ENCODE measurements at regions not wholly inside any gene's neighbourhood (a gene's known extent, or its start where the extent isn't known, plus 50 kb on each side); places are given as distances from the start of the nearest gene placed in this dataset.

DNA sequence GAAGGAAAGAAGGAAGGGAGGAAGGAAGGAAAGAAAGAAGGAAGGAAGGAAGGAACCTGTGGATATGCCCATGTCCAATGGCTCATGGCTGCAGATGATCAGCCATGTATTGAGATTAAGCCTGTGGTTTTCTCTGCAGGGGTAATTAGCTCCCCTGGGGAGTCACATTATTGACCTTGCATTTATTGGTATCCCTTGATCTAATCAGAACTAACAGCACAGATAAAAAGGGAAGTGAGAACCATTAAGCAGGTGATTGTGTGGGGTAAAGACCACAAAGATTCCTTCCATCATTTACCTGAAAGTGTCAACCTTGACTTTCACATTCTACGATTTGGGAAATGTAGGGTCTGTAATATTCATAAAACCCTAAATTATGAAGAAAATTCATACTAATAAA, 390.7 kb downstream of the BRINP2 start:
- H3K27ac ChIP-seq (ENCODE audit: low read length) = no peak overlapping the region
- POLR2A ChIA-PET = interaction anchor here (0.7 kb wide), 1 partner anchor 43 kb away, joined by 18 read pairs; no protein-coding TSS in a partner anchor
- no peak overlapping the region for H3K4me3 ChIP-seq (ENCODE audit: low read depth in 2 of 2, low read length in 2 of 2)
- no peaks in the 10 kb centered on the region for H3K9me3 ChIP-seq (ENCODE audit: control insufficient read depth, insufficient read depth, low read depth, low read length)
- no peak for ATAC-seq
- no TSS peak for BruUV-seq (replicated peaks)
- H3K36me3 ChIP-seq (ENCODE audit: control insufficient read depth, insufficient read depth, low read length) = no peaks in the 10 kb centered on the region
- intact Hi-C loops (cut with micrococcal nuclease; ENCODE audit: unreplicated experiment) = no loop called here
- in situ Hi-C loops (cut with HindIII; ENCODE audit: low pct_unique_long_range_greater_than_20kb, low sequenced_read_pairs) = no loop called here
- CTCF ChIA-PET = no interaction called here
- TF ChIP-seq SIN3A (IDR thresholded peaks at IDR 0.05; ENCODE audit: borderline replicate concordance, insufficient read depth, low read depth, low read length) (no peak), POLR2AphosphoS5 (IDR thresholded peaks at IDR 0.05; ENCODE audit: low read depth, low read length) (no peak), TCF7L2 (IDR thresholded peaks at IDR 0.05; ENCODE audit: low read depth, low read length) (no peak)
- TF ChIP-seq, protein P1, sequence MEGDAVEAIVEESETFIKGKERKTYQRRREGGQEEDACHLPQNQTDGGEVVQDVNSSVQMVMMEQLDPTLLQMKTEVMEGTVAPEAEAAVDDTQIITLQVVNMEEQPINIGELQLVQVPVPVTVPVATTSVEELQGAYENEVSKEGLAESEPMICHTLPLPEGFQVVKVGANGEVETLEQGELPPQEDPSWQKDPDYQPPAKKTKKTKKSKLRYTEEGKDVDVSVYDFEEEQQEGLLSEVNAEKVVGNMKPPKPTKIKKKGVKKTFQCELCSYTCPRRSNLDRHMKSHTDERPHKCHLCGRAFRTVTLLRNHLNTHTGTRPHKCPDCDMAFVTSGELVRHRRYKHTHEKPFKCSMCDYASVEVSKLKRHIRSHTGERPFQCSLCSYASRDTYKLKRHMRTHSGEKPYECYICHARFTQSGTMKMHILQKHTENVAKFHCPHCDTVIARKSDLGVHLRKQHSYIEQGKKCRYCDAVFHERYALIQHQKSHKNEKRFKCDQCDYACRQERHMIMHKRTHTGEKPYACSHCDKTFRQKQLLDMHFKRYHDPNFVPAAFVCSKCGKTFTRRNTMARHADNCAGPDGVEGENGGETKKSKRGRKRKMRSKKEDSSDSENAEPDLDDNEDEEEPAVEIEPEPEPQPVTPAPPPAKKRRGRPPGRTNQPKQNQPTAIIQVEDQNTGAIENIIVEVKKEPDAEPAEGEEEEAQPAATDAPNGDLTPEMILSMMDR (IDR thresholded peaks at IDR 0.05) = no peak
- TF ChIP-seq, protein P2, sequence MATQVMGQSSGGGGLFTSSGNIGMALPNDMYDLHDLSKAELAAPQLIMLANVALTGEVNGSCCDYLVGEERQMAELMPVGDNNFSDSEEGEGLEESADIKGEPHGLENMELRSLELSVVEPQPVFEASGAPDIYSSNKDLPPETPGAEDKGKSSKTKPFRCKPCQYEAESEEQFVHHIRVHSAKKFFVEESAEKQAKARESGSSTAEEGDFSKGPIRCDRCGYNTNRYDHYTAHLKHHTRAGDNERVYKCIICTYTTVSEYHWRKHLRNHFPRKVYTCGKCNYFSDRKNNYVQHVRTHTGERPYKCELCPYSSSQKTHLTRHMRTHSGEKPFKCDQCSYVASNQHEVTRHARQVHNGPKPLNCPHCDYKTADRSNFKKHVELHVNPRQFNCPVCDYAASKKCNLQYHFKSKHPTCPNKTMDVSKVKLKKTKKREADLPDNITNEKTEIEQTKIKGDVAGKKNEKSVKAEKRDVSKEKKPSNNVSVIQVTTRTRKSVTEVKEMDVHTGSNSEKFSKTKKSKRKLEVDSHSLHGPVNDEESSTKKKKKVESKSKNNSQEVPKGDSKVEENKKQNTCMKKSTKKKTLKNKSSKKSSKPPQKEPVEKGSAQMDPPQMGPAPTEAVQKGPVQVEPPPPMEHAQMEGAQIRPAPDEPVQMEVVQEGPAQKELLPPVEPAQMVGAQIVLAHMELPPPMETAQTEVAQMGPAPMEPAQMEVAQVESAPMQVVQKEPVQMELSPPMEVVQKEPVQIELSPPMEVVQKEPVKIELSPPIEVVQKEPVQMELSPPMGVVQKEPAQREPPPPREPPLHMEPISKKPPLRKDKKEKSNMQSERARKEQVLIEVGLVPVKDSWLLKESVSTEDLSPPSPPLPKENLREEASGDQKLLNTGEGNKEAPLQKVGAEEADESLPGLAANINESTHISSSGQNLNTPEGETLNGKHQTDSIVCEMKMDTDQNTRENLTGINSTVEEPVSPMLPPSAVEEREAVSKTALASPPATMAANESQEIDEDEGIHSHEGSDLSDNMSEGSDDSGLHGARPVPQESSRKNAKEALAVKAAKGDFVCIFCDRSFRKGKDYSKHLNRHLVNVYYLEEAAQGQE (IDR thresholded peaks at IDR 0.05; ENCODE audit: insufficient read depth in 1 of 2, low read depth in 2 of 2, low read length in 1 of 2) = no peak
- H3K4me1 ChIP-seq (ENCODE audit: control insufficient read depth, insufficient read depth, low read length) = no peaks in the 10 kb centered on the region
- H3K27me3 ChIP-seq (ENCODE audit: control insufficient read depth, insufficient read depth, low read length) = no peaks in the 10 kb centered on the region
- DNase-seq (ENCODE audit: low read depth, low spot score) = no peak

DNA sequence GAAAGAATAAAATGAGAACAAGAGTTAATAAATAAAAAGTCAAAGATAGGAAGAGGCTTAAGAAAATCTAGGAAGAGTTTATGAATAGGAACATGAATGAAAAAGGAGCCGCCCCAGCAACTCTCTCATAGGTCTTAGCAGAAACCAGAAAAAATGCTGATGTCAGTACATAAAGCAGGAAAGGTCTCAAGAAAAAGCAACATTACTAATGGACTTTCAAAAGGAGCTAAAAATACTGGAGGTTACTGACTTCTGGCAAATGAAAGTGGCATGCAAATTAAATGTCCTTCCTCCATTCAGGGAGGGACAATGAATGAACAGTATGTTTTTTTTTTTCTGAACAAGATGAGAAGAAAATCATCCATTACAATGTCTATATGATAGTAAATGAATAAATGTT, 387.6 kb downstream of the BRINP2 start:
- Histone ChIP-seq H3K27me3 (ENCODE audit: control insufficient read depth, insufficient read depth, low read length) (no peaks in the 10 kb centered on the region), H3K4me1 (ENCODE audit: control insufficient read depth, insufficient read depth, low read length) (no peaks in the 10 kb centered on the region), H3K27ac (ENCODE audit: low read length) (no peak overlapping the region), H3K9me3 (ENCODE audit: control insufficient read depth, insufficient read depth, low read depth, low read length) (no peaks in the 10 kb centered on the region), H3K36me3 (ENCODE audit: control insufficient read depth, insufficient read depth, low read length) (no peaks in the 10 kb centered on the region), H3K4me3 (ENCODE audit: low read depth in 2 of 2, low read length in 2 of 2) (no peak overlapping the region)
- intact Hi-C loops (cut with micrococcal nuclease; ENCODE audit: unreplicated experiment) = no loop called here
- DNase-seq (ENCODE audit: low read depth, low spot score) (no peak), ATAC-seq (no peak)
- POLR2A ChIA-PET = no interaction called here
- BruUV-seq (replicated peaks) = no TSS peak
- CTCF ChIA-PET = no interaction called here
- in situ Hi-C loops (cut with HindIII; ENCODE audit: low pct_unique_long_range_greater_than_20kb, low sequenced_read_pairs) = no loop called here
- TF ChIP-seq, protein P1 (IDR thresholded peaks at IDR 0.05) = no peak
- TF ChIP-seq POLR2AphosphoS5 (IDR thresholded peaks at IDR 0.05; ENCODE audit: low read depth, low read length) (no peak), TCF7L2 (IDR thresholded peaks at IDR 0.05; ENCODE audit: low read depth, low read length) (no peak), SIN3A (IDR thresholded peaks at IDR 0.05; ENCODE audit: borderline replicate concordance, insufficient read depth, low read depth, low read length) (no peak)
- TF ChIP-seq, protein P2 (IDR thresholded peaks at IDR 0.05; ENCODE audit: insufficient read depth in 1 of 2, low read depth in 2 of 2, low read length in 1 of 2) = no peak

Measured in Panc1 (cell line).